ENCODE measurements at regions not wholly inside any gene's neighbourhood (a gene's known extent, or its start where the extent isn't known, plus 50 kb on each side); places are given as distances from the start of the nearest gene placed in this dataset.

DNA sequence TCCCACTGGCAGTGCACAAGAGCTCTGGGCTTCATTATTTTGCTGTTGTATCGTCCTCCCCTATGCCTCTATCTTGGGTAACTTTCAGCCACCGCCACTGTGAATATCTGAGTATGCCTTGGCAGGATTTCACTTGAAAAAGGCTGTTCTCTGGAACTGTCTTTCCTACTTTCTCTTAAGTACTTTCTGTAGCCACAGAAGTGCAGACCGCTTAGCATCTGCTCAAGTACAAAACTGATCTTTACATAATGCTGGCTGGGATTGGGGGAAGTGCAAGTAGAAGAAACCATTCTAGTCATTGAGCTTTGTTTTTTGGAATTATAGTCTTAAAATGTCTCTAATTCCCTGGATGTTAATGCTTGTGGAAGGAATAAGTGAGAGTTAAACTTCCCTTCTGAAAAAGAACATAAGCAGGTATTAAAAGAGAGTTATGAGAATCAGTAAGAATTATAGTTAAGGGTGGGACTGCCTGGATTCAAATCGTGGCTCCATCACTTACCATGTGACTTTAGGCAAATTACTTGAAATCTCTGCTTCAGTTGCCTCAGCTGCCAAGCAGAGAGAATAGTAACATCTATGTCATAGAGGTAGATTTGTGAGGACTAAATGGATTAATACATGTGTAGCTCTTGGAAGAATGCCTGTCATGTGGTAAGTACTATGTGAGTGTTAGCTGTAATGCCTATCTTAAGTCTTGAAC is 77.5 kb downstream of the MID1IP1 start:
- H3K4me1 Mint-ChIP-seq = no peaks in the 10 kb centered on the region
- 94% methylated on average over 4 of the region's 4 CpGs; no CpG with 5 or more reads in 1 of the 2 experiments for WGBS, 2 experiments (ENCODE audit: insufficient coverage in 1 of 2, insufficient read length in 1 of 2)
- TF ChIP-seq, protein P1, sequence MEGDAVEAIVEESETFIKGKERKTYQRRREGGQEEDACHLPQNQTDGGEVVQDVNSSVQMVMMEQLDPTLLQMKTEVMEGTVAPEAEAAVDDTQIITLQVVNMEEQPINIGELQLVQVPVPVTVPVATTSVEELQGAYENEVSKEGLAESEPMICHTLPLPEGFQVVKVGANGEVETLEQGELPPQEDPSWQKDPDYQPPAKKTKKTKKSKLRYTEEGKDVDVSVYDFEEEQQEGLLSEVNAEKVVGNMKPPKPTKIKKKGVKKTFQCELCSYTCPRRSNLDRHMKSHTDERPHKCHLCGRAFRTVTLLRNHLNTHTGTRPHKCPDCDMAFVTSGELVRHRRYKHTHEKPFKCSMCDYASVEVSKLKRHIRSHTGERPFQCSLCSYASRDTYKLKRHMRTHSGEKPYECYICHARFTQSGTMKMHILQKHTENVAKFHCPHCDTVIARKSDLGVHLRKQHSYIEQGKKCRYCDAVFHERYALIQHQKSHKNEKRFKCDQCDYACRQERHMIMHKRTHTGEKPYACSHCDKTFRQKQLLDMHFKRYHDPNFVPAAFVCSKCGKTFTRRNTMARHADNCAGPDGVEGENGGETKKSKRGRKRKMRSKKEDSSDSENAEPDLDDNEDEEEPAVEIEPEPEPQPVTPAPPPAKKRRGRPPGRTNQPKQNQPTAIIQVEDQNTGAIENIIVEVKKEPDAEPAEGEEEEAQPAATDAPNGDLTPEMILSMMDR (conservative IDR thresholded peaks at IDR 0.05) = no peak

DNA sequence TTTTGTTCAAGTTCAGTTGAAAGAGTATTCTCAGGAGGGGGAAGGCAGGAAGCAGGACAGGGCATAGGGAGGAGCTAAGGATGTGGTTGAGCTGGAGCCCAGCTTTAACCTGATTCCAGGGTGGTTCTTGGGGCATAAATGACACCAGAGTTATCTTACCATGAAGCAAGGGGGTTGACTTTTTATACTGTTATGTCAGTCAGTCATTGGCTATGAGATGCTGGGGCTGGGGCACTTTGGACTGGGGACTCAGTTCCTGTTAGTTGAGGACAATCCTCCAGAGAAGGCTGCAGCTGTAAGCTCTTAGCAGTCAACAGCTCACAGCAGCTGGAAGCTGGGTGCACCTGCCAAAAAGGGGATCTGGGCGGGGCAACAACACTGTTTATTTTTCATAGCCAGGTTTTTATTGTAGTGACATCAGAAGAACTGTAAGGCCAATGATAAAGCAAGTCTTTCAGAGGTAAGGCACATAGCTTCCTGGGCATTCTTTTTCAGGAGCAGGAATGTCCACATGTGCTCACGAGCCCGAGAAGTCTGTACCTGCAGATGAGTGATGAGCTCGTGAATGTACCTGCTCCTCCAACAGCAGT is 78.5 kb downstream of the MID1IP1 start:
- TF ChIP-seq, protein P1 (conservative IDR thresholded peaks at IDR 0.05) = no peak
- no peaks in the 10 kb centered on the region for H3K4me1 ChIP-seq (ENCODE audit: control insufficient read depth, insufficient read depth, low read length)
- no peaks in the 10 kb centered on the region for H3K36me3 ChIP-seq (ENCODE audit: control insufficient read depth, insufficient read depth, low read length)
- no peak overlapping the region for H3K4me3 ChIP-seq (ENCODE audit: low read length)
- H3K27ac ChIP-seq (ENCODE audit: low read depth, low read length) = no peak overlapping the region
- no peak for DNase-seq
- no peaks in the 10 kb centered on the region for H3K27me3 Mint-ChIP-seq (ENCODE audit: insufficient read depth)
- no peaks in the 10 kb centered on the region for H3K36me3 Mint-ChIP-seq (ENCODE audit: low read depth)
- H3K27me3 ChIP-seq (ENCODE audit: control insufficient read depth, insufficient read depth, low read length, poor library complexity, severe bottlenecking) = no peaks in the 10 kb centered on the region
- no peak overlapping the region for H3K4me3 Mint-ChIP-seq
- H3K27ac Mint-ChIP-seq = no peak overlapping the region
- no peak overlapping the region for H3K9ac ChIP-seq (ENCODE audit: extremely low read depth, low read length, poor library complexity, severe bottlenecking)
- no peaks in the 10 kb centered on the region for H3K9me3 ChIP-seq (ENCODE audit: control insufficient read depth, low read length)
- WGBS, 2 experiments (ENCODE audit: insufficient coverage in 1 of 2, insufficient read length in 1 of 2) = 92 to 100% methylated on average over 3 to 4 of the region's 4 CpGs
- H3K9me3 Mint-ChIP-seq = peaks cover 36% of the 10 kb centered on the region
- no peaks in the 10 kb centered on the region for H3K4me1 Mint-ChIP-seq

More for the DNA sequence above, 77.5 kb downstream of the MID1IP1 start:
- no peak for DNase-seq
- Histone ChIP-seq H3K4me3 (ENCODE audit: low read length) (no peak overlapping the region), H3K27me3 (ENCODE audit: control insufficient read depth, insufficient read depth, low read length, poor library complexity, severe bottlenecking) (no peaks in the 10 kb centered on the region), H3K4me1 (ENCODE audit: control insufficient read depth, insufficient read depth, low read length) (no peaks in the 10 kb centered on the region), H3K27ac (ENCODE audit: low read depth, low read length) (no peak overlapping the region), H3K9me3 (ENCODE audit: control insufficient read depth, low read length) (no peaks in the 10 kb centered on the region), H3K9ac (ENCODE audit: extremely low read depth, low read length, poor library complexity, severe bottlenecking) (no peak overlapping the region), H3K36me3 (ENCODE audit: control insufficient read depth, insufficient read depth, low read length) (no peaks in the 10 kb centered on the region)
- Mint-ChIP-seq H3K36me3 (ENCODE audit: low read depth) (no peaks in the 10 kb centered on the region), H3K27me3 (ENCODE audit: insufficient read depth) (no peaks in the 10 kb centered on the region), H3K4me3 (no peak overlapping the region), H3K27ac (no peak overlapping the region), H3K9me3 (peaks cover 38% of the 10 kb centered on the region)

DNA sequence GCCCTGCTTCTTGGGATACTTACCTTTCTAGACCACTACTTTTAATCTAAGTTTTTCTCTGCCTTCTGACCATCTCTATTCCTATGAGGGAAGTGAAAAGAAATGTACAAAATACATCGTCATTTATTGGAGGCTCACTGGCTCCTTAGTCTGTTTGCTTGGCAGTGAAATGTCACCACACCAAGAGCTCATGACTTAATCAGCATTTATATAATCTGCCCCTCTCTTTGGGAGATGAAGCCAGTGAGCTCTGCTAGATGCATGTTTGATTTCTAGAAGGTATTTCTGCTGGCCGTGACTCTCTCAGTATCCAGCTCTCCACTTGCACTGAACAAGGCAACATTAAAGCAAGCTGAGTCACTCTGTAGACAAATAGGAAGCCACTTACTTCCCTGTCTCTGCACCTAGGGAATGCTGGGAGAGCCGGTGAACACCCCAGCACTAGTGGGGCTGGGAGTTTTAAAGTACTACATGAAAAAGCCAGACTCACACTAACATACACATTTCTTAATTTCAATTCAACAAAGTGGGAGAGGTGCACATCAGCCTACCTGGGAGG is 79.1 kb downstream of the MID1IP1 start:
- H3K36me3 Mint-ChIP-seq (ENCODE audit: low read depth) = no peaks in the 10 kb centered on the region
- Histone ChIP-seq H3K9me3 (ENCODE audit: control insufficient read depth, low read length) (no peaks in the 10 kb centered on the region), H3K27ac (ENCODE audit: low read depth, low read length) (no peak overlapping the region), H3K9ac (ENCODE audit: extremely low read depth, low read length, poor library complexity, severe bottlenecking) (no peak overlapping the region), H3K27me3 (ENCODE audit: control insufficient read depth, insufficient read depth, low read length, poor library complexity, severe bottlenecking) (no peaks in the 10 kb centered on the region), H3K4me3 (ENCODE audit: low read length) (no peak overlapping the region), H3K36me3 (ENCODE audit: control insufficient read depth, insufficient read depth, low read length) (no peaks in the 10 kb centered on the region), H3K4me1 (ENCODE audit: control insufficient read depth, insufficient read depth, low read length) (no peaks in the 10 kb centered on the region)
- H3K4me3 Mint-ChIP-seq = no peak overlapping the region
- TF ChIP-seq, protein P1 (conservative IDR thresholded peaks at IDR 0.05) = no peak
- H3K9me3 Mint-ChIP-seq = peaks cover 39% of the 10 kb centered on the region
- no peaks in the 10 kb centered on the region for H3K27me3 Mint-ChIP-seq (ENCODE audit: insufficient read depth)
- H3K4me1 Mint-ChIP-seq = no peaks in the 10 kb centered on the region
- 90% methylated on average over 3 of the region's 3 CpGs; no CpG with 5 or more reads in 1 of the 2 experiments for WGBS, 2 experiments (ENCODE audit: insufficient coverage in 1 of 2, insufficient read length in 1 of 2)
- no peak overlapping the region for H3K27ac Mint-ChIP-seq
- no peak for DNase-seq

Measured in endodermal cell (in vitro differentiated cells).